ENCODE measurements at regions not wholly inside any gene's neighbourhood (a gene's known extent, or its start where the extent isn't known, plus 50 kb on each side); places are given as distances from the start of the nearest gene placed in this dataset.
"Not testable (repeated sequence)": the region's sequence is repeated elsewhere in the genome, so short reads cannot be mapped to it uniquely, and the experiment has no call there.

- DNase-seq (ENCODE audit: low read depth in 2 of 3, low spot score in 1 of 3): no peak
Observed at GRCh38 chr10:64103750-64104470, 582.7 kb downstream of the REEP3 start.

- DNase-seq (ENCODE audit: low read depth in 2 of 3, low spot score in 1 of 3): no peak
Observed at GRCh38 chr10:64109926-64110495, 588.8 kb downstream of the REEP3 start.

- DNase-seq (ENCODE audit: low read depth in 2 of 3, low spot score in 1 of 3): no peak
Observed at GRCh38 chr10:64112701-64113355, 591.6 kb downstream of the REEP3 start.

GRCh38 chr10:64113375-64113774, 592.2 kb downstream of the REEP3 start:
- no peak for DNase-seq (ENCODE audit: low read depth in 2 of 3, low spot score in 1 of 3)

- no peak for DNase-seq (ENCODE audit: low read depth in 2 of 3, low spot score in 1 of 3)
Observed at GRCh38 chr10:64113792-64114191, 592.6 kb downstream of the REEP3 start.

- DNase-seq (ENCODE audit: low read depth in 2 of 3, low spot score in 1 of 3): no peak
Observed at GRCh38 chr10:64115471-64115870, 594.3 kb downstream of the REEP3 start.

- DNase-seq (ENCODE audit: low read depth in 2 of 3, low spot score in 1 of 3): no peak
Observed at GRCh38 chr10:64115908-64116643, 594.9 kb downstream of the REEP3 start.

GRCh38 chr10:64116707-64117106, 595.5 kb downstream of the REEP3 start:
- no peak for DNase-seq (ENCODE audit: low read depth in 2 of 3, low spot score in 1 of 3)

GRCh38 chr10:64118736-64119135, 597.5 kb downstream of the REEP3 start:
- no peak for DNase-seq (ENCODE audit: low read depth in 2 of 3, low spot score in 1 of 3)

GRCh38 chr10:64120301-64120980, 599.2 kb downstream of the REEP3 start:
- not testable (repeated sequence) for DNase-seq (ENCODE audit: low read depth in 2 of 3, low spot score in 1 of 3)

GRCh38 chr10:64130152-64130551, 609.0 kb downstream of the REEP3 start:
- no peak for DNase-seq (ENCODE audit: low read depth in 2 of 3, low spot score in 1 of 3)

GRCh38 chr10:64134676-64135075, 613.5 kb downstream of the REEP3 start:
- no peak for DNase-seq (ENCODE audit: low read depth in 2 of 3, low spot score in 1 of 3)

GRCh38 chr10:64142395-64142794, 621.2 kb downstream of the REEP3 start:
- no peak for DNase-seq (ENCODE audit: low read depth in 2 of 3, low spot score in 1 of 3)

- DNase-seq (ENCODE audit: low read depth in 2 of 3, low spot score in 1 of 3): no peak
Observed at GRCh38 chr10:64148607-64149006, 627.4 kb downstream of the REEP3 start.

- DNase-seq (ENCODE audit: low read depth in 2 of 3, low spot score in 1 of 3): no peak
Observed at GRCh38 chr10:64156166-64156565, 635.0 kb downstream of the REEP3 start.

GRCh38 chr10:64158551-64158950, 637.4 kb downstream of the REEP3 start:
- DNase-seq (ENCODE audit: low read depth in 2 of 3, low spot score in 1 of 3): no peak

GRCh38 chr10:64159910-64160872, 639.0 kb downstream of the REEP3 start:
- DNase-seq (ENCODE audit: low read depth in 2 of 3, low spot score in 1 of 3): no peak

- DNase-seq (ENCODE audit: low read depth in 2 of 3, low spot score in 1 of 3): no peak
Observed at GRCh38 chr10:64170791-64171190, 649.6 kb downstream of the REEP3 start.

- DNase-seq (ENCODE audit: low read depth in 2 of 3, low spot score in 1 of 3): no peak
Observed at GRCh38 chr10:64173826-64174225, 652.6 kb downstream of the REEP3 start.

- no peak for DNase-seq (ENCODE audit: low read depth in 2 of 3, low spot score in 1 of 3)
Observed at GRCh38 chr10:64174666-64175255, 653.6 kb downstream of the REEP3 start.
